HG03565 (cell line): ENCODE measurements at regions not wholly inside any gene's neighbourhood (a gene's known extent, or its start where the extent isn't known, plus 50 kb on each side); places are given as distances from the start of the nearest gene placed in this dataset.
"Not testable (repeated sequence)": the region's sequence is repeated elsewhere in the genome, so short reads cannot be mapped to it uniquely, and the experiment has no call there.

ENCODE experiments used
- ATAC-seq: cut with Tn5 transposase; IDR thresholded peaks from one replicate; pipeline ENCODE4 v1.9.1; 2021; ENCODE audit warnings: mild to moderate bottlenecking, moderate library complexity; ENCODE audit not compliant: unreplicated experiment

DNA sequence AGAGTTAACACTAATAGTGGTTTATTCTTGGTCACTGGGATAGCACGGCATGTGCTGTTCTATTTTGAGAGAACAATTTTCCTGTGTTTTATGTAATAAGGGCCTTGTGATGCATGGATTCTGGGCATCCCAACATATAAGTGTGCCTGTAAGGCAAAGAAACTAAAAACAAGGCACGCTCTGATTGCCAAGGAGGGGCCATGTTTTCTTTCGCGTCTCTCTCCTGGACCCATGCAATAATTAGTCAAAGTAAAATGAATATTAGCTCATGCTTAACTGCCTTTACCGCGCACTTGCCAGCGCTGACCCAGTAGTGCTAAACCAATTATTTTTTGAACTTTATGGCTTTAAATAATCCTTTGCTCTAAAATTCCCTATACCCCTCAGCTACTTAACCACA, 140.9 kb downstream of the PSAT1 start:
- ATAC-seq = no peak

DNA sequence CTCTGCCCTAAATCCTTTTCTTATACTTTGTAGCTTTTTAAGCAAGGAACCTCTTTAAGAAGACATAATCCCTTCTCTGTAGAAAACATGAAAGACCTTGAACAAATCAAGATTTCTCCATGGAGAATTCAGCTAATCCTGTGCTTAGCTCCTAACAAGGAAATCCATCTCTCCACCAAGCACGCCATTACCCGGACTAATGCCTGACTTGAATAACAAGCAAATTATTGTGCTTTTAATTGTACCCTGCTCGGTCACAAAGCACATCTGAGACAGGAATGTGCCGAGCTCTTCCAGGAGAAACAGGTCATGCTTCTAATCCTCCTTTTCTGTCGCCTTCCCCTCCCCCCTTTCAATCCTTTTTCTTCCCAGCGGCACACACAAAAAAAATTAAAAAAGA, 141.3 kb downstream of the PSAT1 start:
- ATAC-seq = no peak

DNA sequence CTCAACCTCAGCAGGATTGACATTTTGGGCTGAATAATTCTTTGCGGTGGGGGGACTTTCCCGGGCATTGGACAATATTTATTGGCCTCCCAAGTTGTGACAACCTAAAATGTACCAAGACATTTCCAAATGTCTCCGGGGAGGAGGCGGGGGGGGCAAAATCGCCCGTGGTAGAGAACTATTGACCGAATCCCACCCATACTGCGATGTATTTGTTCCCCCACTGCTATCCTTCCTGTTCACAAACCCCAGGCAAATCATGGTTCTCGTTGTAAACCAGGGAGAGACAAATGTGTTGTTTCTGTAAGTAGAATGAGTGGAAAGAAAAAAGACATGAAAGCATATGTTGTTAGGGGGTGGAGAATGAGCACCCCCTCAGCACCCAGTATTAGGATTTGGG, 141.9 kb downstream of the PSAT1 start:
- no peak for ATAC-seq

DNA sequence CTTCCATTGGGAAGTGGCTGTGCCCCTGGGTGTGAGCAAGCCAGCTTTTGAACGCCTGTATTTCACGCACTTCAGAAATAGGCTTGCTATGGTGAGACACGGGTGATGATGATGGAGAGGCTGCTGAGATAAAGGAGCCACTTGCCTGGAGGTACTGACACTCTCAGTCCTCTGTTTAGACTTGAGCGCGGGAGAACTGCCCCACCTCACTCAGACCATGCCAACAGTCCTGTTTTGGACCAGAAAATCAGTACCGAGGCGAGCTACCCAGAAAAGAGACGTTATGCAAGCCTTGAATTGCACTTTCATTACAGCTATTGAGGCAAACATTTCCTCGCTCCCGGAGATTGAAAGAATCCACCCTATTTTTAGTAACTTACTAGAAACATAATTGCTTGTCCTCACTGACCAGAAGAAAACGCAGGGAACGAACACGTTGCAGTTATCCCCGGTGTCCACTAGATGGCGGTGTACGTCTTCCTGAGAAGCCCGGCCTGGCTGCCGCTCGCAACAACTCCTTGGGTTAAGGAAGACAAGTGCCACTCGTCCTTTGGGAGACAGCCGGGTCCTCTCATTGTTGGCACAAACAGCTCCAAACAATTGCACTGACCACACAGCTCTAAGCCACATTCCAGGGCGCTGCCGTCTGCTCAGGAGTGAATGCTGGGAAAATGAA, 142.4 kb downstream of the PSAT1 start:
- ATAC-seq = peak; percentile 78

DNA sequence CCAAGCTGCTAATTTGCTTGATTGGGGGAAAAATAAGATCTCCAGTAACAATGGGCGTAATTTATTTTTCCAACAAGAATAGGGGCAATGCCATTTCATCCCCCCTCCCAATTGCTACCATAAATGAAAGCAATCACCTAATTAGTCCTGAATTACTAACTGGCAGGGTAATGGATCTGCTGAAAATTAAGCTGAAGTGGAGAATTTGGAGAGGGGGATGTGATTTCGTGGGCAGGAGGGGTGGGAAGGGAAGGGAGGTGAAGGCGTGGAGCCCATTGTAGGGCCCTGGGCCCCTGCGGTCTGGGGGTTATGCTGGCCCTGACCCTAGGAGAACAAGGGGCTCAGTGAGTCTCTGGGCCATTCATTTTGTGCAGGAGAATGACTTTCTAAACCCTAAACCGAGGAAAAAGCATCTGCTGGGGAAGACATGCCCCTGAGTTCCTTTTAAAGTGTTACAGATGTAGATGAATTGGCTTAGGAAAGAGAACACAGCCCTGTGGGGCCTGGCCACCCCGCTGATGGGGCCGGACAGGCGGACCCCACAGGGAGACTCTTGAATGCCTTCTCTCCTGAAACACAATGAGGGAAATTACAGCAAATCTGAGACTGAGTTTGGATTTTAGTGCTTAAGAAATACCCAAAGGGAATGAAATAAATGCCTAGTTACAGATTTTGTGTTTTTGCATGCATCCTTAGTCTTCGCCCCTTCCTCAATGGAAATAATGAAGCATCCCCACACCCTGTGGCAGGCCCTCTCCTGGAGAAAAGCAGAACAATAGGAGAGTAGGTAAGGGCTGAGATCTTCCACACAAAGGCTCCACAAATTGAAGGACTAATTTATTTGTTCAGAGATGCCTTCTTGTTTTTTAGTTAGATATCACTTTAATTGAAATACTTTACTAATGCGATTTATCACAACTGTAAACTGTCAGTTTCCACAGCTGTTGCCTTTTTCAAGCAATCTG, 143.2 kb downstream of the PSAT1 start:
- ATAC-seq = no peak

DNA sequence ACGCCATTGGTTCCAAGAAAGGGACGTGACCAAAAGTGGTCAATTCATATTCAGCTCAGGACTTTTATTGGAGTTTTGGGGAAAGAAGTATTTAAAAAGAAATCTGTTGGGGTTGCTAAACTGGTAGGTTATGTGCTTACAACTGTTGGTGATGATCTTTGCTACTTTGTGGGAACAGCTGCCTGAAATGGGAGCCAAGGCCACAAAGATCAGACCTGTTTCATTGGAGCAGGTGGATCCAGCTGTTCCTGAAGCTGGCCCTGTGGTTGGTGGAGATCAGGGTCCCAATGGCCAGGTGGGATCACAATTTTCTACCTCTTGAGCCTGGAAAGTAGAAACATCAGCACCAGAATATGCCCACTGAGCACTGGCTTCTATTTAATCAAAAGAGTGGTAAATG, 144.5 kb downstream of the PSAT1 start:
- ATAC-seq = no peak

DNA sequence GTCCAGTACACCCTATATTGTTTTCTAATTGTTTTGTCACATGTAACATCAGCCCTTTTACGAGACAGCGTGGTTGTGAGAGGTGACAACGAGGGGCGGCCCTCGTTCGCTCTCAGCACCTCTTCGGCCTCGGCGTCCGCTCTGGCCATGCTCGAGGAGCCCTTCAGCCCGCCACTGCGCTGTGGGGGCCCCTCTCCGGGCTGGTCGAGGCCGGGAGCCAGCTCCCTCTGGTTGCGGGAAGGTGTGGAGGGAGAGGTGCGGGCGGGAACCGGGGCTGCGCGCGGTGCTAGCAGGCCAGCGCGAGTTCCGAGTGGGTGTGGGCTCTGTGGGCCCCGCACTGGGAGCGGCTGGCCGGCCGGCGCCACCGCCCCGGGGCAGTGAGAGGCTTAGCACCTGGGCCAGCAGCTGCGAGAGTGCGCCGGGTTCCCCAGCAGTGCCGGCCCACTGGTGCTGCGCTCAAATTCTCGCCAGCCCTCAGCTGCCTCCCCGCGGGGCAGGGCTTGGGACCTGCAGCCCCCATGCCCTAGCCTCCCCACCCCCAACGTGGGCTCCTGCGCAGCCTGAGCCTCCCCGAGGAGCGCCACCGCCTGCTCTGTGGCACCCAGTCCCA, 145.0 kb downstream of the PSAT1 start:
- no peak for ATAC-seq

DNA sequence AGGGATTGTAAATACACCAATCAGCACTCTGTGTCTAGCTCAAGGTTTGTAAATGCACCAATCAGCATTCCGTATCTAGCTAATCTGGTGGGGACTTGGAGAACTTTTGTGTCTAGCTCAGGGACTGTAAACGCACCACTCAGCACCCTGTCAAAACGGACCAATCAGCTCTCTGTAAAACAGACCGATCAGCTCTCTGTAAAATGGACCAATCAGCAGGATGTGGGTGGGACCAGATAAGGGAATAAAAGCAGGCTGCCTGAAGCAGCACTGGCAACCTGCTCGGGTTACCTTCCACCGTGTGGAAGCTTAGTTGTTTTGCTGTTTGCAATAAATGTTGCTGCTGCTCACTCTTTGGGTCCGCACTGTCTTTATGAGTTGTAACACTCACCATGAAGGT, 145.7 kb downstream of the PSAT1 start:
- ATAC-seq = not testable (repeated sequence)

DNA sequence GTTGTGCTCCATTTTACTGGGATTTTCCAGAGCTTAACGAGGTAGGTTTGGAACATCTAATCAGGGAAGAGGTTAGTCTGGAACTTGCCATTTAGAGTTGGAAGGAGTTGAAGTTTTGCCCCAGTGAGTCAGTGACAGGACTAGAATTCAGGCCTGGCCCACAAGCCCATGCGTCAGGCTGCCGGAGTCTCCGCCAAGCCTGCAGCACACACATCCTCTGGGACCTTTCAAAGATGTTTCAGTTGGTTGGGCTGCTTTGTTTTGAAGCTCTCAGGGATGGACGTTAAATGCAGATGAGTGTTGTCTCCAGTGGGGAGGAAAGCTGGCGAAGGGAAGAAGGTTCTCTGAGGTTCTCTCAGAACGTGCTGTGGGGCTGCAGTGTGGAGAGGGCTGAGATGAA, 147.0 kb downstream of the PSAT1 start:
- ATAC-seq = no peak

DNA sequence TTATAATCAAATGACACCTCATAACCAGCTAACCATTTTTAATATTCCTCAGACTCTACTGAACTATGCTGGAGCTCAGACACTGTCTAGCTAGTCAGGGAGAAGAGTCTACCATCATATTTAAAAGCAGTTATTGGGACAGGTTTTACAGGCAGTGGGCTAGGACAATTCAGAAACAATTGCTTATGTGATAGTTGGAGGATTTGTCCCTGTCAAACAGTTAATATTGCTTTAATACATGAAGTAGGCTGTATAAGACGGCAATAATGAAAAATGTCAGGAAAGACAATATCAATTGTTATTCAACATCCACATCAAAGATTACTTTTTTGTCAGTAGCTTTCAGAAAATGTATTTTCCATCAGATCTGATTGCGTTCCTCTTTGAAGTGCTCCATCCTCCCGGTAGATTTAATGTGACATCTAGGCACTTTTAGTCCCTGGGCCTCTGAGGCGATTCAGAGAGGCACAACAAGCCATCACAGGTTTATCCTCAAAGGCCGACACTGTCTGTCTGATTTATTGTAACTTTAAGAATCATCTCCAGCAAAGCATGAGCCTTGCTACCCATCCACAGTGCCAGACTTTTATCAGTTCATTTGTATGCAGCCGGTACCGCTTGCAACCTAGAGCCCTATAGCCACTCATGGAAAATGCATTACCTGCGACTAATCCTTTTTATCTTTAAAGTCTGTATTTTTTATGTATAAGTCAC, 152.2 kb downstream of the PSAT1 start:
- no peak for ATAC-seq

DNA sequence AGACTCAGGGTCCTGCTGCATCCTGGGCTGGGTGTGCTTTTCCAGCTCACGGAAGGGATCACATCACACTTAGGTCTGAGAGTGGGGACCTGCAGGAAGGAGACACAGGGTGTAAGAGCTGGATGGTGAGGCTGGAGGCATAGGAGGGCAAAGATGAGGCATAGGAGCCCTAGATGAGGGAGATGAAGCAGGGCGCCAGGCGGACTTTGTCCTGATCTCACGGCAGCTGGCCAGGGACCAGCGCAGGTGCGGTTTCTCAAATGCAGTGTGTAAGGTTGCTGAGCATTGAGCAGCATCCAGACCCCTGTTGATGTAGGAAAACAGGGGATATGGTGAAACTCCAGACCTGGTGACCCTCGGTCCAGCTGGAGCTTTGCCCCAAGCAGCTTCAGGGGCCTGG, 156.5 kb downstream of the PSAT1 start:
- no peak for ATAC-seq

DNA sequence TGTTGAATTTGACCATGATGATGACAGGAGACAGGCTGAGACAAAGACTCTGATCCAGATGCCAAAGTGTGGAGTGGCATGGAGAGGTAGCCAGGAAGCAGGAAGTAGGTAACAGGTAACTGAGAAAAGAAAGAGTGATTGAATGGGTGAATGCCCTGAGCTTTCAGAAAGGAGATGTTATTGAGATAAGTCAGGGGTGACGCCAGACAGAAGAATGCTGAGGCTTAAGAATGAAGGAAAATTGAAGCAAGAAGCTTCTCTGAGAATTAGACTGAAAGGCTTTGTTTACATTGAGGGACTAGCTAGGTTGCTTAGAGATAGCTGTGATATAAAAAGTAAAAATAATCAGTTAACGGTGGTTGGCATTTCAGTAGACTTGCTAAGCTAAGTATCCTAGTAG, 165.7 kb downstream of the PSAT1 start:
- no peak for ATAC-seq

DNA sequence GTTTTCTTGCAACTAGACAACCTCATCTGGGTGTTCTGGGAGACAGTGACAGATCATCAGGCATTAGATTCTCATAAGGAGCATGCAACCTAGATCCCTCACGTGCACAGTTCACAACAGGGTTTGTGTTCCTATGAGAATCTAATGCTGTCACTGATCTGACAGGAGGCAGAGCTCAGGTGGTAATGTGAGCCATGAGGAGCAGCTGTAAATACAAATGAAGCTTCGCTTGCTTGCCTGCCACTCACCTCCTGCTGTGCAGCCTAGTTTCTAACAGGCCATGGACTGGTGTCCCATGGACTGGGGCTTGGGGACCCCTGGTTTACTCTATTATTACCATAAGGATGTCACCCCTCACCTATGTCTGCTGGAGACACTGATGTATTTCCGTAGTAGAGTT, 166.8 kb downstream of the PSAT1 start:
- ATAC-seq = no peak

DNA sequence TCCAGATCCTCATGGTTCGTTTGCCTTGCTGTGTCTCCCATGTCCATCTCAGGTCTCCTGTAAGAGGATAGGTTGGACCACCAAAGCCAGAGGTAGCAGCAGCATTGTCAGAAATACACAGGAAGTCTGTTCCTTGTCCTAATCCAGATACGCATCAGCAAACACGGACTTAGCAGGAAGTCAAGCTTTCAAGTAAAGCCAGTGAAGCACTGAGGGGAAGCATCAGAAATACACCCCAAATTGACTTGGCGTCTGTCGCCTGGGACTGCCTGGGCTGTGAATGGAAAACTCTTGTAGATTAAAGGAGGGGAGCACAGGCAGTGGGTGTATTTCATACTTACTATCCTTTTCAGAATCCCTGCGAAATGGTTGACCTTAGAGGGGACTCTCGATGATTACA, 171.3 kb downstream of the PSAT1 start:
- no peak for ATAC-seq

DNA sequence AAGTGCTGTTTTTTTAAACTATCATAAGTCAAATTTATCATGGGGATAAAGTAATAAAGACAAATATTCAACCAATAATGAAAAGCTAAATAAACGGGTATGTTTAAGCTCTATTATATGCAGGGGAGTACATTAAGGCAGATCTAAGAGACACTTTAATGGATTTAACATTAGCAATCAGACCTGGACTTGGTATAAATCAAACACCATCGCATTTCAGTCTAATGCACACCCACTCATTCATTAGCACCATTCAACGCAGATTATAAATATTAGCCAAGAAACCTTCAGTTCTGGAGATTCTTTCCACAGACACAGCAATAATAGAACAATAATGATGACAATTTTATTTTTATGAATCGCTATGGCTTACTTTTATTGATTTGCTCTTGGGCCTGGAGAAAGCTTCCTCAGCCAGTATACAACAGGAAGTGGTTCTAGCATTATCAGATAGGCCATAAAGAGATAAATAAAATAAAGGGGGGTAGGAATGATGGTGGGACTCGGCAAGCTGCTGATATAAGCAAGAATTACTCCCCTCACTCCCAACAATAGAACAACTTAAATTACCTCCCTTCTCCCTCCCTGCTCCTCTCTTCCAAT, 172.2 kb downstream of the PSAT1 start:
- no peak for ATAC-seq

DNA sequence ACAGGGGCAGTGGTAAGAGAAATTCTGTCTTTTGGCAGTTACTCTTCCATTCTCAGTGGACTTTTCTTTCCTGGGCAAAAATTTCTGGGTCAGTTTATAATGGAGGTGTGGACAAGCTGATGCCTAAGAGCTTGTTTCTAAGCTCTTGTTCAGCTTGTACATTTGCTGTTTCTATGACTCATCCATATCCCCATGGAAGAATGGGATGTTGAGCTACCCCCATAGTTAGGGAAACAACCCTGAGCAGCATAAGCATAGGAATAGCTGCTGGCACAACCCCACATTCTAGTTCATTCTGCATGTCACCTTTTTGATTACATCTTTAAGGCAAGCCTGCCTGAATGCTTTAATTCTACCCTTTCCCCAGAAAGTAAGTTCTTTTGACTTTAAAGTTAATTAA, 173.3 kb downstream of the PSAT1 start:
- ATAC-seq = no peak

DNA sequence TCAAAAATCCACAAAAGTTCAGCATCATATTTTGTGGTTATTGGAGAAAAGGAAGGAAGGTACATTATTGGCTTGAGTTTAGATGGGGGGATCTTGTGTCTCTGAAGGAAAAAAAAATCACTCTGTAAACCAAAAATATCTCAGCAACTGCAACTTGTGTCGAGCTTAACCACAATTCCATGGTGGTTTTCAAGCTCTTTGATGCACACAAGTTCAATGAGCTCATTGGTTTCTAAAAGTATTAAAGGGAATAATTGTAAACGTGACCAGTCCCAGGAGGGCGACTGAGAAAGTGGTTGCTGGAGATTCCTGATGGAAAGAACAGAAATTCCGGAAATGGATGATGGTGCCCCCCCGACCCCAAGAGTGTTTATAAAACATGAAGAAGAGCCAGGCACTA, 173.8 kb downstream of the PSAT1 start:
- ATAC-seq = no peak

DNA sequence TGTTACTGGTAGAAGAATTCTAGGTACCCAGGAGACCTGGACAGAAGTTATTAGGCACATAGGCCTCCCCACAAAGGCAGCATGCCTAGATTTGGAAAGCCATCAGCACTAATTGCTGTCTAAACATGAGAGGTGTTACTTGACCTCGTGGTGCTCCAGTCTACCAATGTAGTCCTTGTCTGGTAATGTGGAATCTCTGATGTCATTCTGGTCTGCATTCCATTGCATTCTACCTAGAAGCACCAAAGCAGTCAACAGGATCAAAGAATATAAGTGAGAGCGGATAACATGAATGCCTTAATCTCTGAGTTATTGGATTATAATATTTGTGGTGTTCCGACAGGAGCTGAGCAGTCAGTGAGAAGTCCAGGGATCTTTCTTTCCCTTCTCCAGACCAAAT, 175.2 kb downstream of the PSAT1 start:
- no peak for ATAC-seq

DNA sequence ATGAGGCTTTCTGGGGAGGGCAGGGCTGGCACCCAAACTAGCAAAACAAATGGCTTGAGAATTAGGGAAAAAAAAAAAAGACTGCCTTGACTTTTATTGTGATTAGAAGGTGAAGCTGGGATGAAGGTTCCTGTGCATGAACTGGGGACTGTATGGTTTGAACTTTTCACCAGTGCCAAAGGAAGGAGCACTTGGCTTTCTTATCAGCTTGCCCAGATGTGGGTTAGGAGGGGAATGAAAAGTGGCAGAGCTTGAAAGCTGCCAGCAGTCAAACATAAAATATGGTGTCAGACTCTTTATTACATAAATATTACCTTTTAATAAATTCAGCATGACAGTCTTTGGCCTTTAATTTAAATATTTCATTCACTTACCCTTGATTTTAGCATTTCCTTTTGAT, 182.5 kb downstream of the PSAT1 start:
- no peak for ATAC-seq

DNA sequence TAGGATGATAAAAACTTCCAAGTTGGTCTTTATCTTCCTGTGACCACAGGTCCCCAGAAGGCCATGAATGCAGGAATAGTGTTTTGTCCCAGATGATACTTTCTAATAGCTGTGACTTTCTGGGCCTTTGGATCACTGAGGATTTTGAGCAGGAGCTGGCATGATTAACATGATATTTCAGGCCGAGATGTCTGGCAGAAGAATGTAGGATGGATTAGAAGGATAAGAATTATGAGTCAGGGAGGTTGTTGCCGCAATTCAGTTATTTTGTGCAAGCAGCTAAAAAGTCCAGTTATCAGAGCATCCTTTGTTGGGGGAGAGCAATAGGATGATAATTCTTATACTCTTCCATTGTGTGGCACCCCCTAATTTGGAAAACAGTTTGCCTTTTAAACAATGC, 189.7 kb downstream of the PSAT1 start:
- no peak for ATAC-seq

DNA sequence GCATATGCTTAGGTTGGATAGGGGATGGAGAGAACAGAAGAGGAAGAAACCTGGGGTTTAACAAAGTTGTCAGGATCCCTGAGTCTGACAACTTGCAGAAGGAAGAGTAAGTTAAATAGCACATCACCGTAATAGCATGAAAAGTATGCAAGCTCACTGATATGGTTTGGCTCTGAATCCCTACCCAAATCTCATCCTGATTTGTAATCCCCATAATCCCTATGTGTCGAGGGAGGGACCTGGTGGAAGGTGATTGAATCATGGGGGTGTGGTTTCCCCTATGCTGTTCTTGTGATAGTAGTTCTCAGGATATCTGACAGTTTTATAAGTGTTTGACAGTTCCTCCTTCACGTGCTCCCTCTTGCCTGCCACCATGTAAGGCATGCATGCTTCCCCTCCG, 193.3 kb downstream of the PSAT1 start:
- no peak for ATAC-seq
